GM12864 (cell line): ENCODE measurements at regions not wholly inside any gene's neighbourhood (a gene's known extent, or its start where the extent isn't known, plus 50 kb on each side); places are given as distances from the start of the nearest gene placed in this dataset.

Experiments used
- DNase-seq: peaks from one replicate; pipeline ENCODE4 v3.0.0-alpha.2; 2011; ENCODE audit warnings: low read depth
- H3K4me3 ChIP-seq: 2 replicates; pipeline ENCODE4 v1.5.1; 2011; ENCODE audit warnings: mild to moderate bottlenecking, low read depth, low read length, control low read depth
- CTCF ChIP-seq: IDR thresholded peaks from 2 replicates; pipeline ENCODE4 v1.5.1; 2011; ENCODE audit warnings: low read depth, mild to moderate bottlenecking, moderate library complexity, low read length, control low read depth, inconsistent platforms; ENCODE audit errors: missing control alignments

GRCh38 chr6:78400076-78400475, 467.3 kb upstream of the IRAK1BP1 start:
- DNase-seq, result no peak
- no peak for TF ChIP-seq CTCF
- H3K4me3 ChIP-seq, result no peak overlapping the region

GRCh38 chr6:78427386-78427785, 440.0 kb upstream of the IRAK1BP1 start:
- H3K4me3 ChIP-seq, result no peak overlapping the region
- DNase-seq, result no peak
- no peak for TF ChIP-seq CTCF

- no peak for DNase-seq
- no peak for TF ChIP-seq CTCF
- no peak overlapping the region for H3K4me3 ChIP-seq
These were observed 436.8 kb upstream of the IRAK1BP1 start for GRCh38 chr6:78430521-78430920.

- no peak for DNase-seq
- H3K4me3 ChIP-seq, result no peak overlapping the region
- TF ChIP-seq CTCF, result no peak
These were observed 431.7 kb upstream of the IRAK1BP1 start for GRCh38 chr6:78435671-78436070.

- TF ChIP-seq CTCF, result no peak
- no peak for DNase-seq
- H3K4me3 ChIP-seq, result no peak overlapping the region
These were observed 431.0 kb upstream of the IRAK1BP1 start for GRCh38 chr6:78436335-78436734.

GRCh38 chr6:78438135-78438534, 429.2 kb upstream of the IRAK1BP1 start:
- H3K4me3 ChIP-seq, result no peak overlapping the region
- no peak for DNase-seq
- TF ChIP-seq CTCF, result no peak

- TF ChIP-seq CTCF, result no peak
- no peak for DNase-seq
These were observed 406.6 kb upstream of the IRAK1BP1 start for GRCh38 chr6:78460711-78461110.

More at GRCh38 chr6:78460711-78461110, 406.6 kb upstream of the IRAK1BP1 start:
- no peak overlapping the region for H3K4me3 ChIP-seq
